Spleen (tissue), 7 donors: ENCODE measurements at regions not wholly inside any gene's neighbourhood (a gene's known extent, or its start where the extent isn't known, plus 50 kb on each side); places are given as distances from the start of the nearest gene placed in this dataset.

Source experiments
- CTCF ChIP-seq, 11 experiments: fragments of 200-600 bp in 7 of 11; fragments of 450-650 bp in 4 of 11; sonication (generic) in 4 of 11; IDR thresholded peaks in 8 of 11; conservative IDR thresholded peaks in 3 of 11; 1 replicate in 7 of 11; 2 replicates in 4 of 11; pipeline versions ENCODE4 v1.4.0 to v1.8.0; 2016 to 2021; ENCODE audit warnings: antibody characterized with exemption in 11 of 11, inconsistent platforms in 4 of 11, mild to moderate bottlenecking in 1 of 11
- POLR2A ChIP-seq, 3 donors: fragments of 450-650 bp; IDR thresholded peaks; one replicate each; pipeline ENCODE4 v1.5.1; 2017; ENCODE audit warnings: antibody characterized with exemption in 3 of 3, mild to moderate bottlenecking in 1 of 3
- POLR2AphosphoS5 ChIP-seq, 3 donors: sonication (generic); formaldehyde crosslinking; IDR thresholded peaks; one replicate each; pipeline ENCODE4 v1.5.1; 2017; ENCODE audit warnings: antibody characterized with exemption in 3 of 3
- donor health status: DM: no; HTN: no; CAD: no; lungs with moderate emphysema.
- donor health status: DM: no; HTN: no; CAD: no.
- donor health status: DM: no; HTN: no; CAD: no.

GRCh38 chr3:162328649-162329048 lies 832.0 kb downstream of the OTOL1 start:
- TF ChIP-seq CTCF (IDR thresholded peaks at IDR 0.05 in 8 of 11, conservative IDR thresholded peaks at IDR 0.05 in 3 of 11) (no peak), POLR2A (IDR thresholded peaks at IDR 0.05) (no peak), POLR2AphosphoS5 (IDR thresholded peaks at IDR 0.05) (no peak)
